CD8-positive, alpha-beta memory T cell (primary cell): ENCODE measurements at regions not wholly inside any gene's neighbourhood (a gene's known extent, or its start where the extent isn't known, plus 50 kb on each side); places are given as distances from the start of the nearest gene placed in this dataset.
"Not testable (repeated sequence)": the region's sequence is repeated elsewhere in the genome, so short reads cannot be mapped to it uniquely, and the experiment has no call there.

Experiments
- CTCF ChIA-PET: fragments of 350-600 bp; sonication (Branson Sonifier 250); formaldehyde crosslinking; loops from one replicate; lab custom pipeline; 2021; ENCODE audit warnings: antibody characterized with exemption; lab: Charles Lee
- POLR2A ChIA-PET: fragments of 350-600 bp; sonication (Branson Sonifier 250); formaldehyde crosslinking; loops from one replicate; lab custom pipeline; 2021; ENCODE audit warnings: antibody characterized with exemption; lab: Charles Lee
- DNase-seq, 5 donors: peaks; one replicate each; pipeline versions ENCODE4 v3.0.0 to v3.0.0-alpha.2; 2020 to 2022; ENCODE audit warnings: mixed read lengths in 1 of 5
- H3K27ac ChIP-seq: one replicate; pipeline ENCODE4 v1.7.0; 2013; ENCODE audit warnings: low read depth, mild to moderate bottlenecking, low read length, moderate library complexity
- H3K27me3 ChIP-seq: 2 replicates; pipeline ENCODE4 v1.7.0; 2013; ENCODE audit warnings: low read length, mild to moderate bottlenecking; ENCODE audit not compliant: insufficient read depth, poor library complexity, severe bottlenecking
- H3K36me3 ChIP-seq: 2 replicates; pipeline ENCODE4 v1.7.0; 2013; ENCODE audit warnings: mild to moderate bottlenecking, low read length, moderate library complexity; ENCODE audit not compliant: insufficient read depth
- H3K4me1 ChIP-seq: 2 replicates; pipeline ENCODE4 v1.7.0; 2013; ENCODE audit warnings: mild to moderate bottlenecking, low read length, moderate library complexity; ENCODE audit not compliant: insufficient read depth
- H3K4me3 ChIP-seq: 2 replicates; pipeline ENCODE4 v1.7.0; 2013; ENCODE audit warnings: mild to moderate bottlenecking, low read length
- H3K9me3 ChIP-seq: 2 replicates; pipeline ENCODE4 v1.7.0; 2013; ENCODE audit warnings: mild to moderate bottlenecking, low read length
- H3K27ac Mint-ChIP-seq, 8 donors: one replicate each; pipeline ENCODE4 v1.8.0; 2020 to 2021; ENCODE audit warnings: mixed read lengths in 8 of 8, mild to moderate bottlenecking in 6 of 8, inconsistent platforms in 3 of 8, moderate library complexity in 3 of 8
- H3K27me3 Mint-ChIP-seq, 2 donors: one replicate each; pipeline ENCODE4 v1.8.0; 2020 to 2021; ENCODE audit warnings: mixed read lengths in 2 of 2, mild to moderate bottlenecking in 1 of 2, moderate library complexity in 1 of 2
- H3K36me3 Mint-ChIP-seq, 3 donors: one replicate each; pipeline ENCODE4 v1.8.0; 2020 to 2021; ENCODE audit warnings: mixed read lengths in 3 of 3, inconsistent platforms in 1 of 3, mild to moderate bottlenecking in 1 of 3
- H3K4me1 Mint-ChIP-seq, 3 donors: one replicate each; pipeline ENCODE4 v1.8.0; 2020 to 2021; ENCODE audit warnings: mixed read lengths in 3 of 3, inconsistent platforms in 1 of 3, mild to moderate bottlenecking in 1 of 3
- H3K4me3 Mint-ChIP-seq, 7 donors: one replicate each; pipeline ENCODE4 v1.8.0; 2020 to 2021; ENCODE audit warnings: mixed read lengths in 7 of 7, mild to moderate bottlenecking in 6 of 7, moderate library complexity in 4 of 7, inconsistent platforms in 2 of 7
- H3K9me3 Mint-ChIP-seq, 5 donors: one replicate each; pipeline ENCODE4 v1.8.0; 2020 to 2022; ENCODE audit warnings: mixed read lengths in 5 of 5, mild to moderate bottlenecking in 3 of 5, moderate library complexity in 2 of 5, inconsistent platforms in 1 of 5

GRCh38 chr7:66521675-66522074 is 107.0 kb upstream of the KCTD7 start:
- no peaks in the 10 kb centered on the region for H3K27me3 ChIP-seq
- POLR2A ChIA-PET = no interaction called here
- no peaks in the 10 kb centered on the region for H3K36me3 ChIP-seq
- no peaks in the 10 kb centered on the region for H3K9me3 ChIP-seq
- Mint-ChIP-seq H3K36me3 (peaks cover 0 to 2% (median 2%) of the 10 kb centered on the region in 3 donors), H3K9me3 (peaks cover 0 to 2% (median 0%) of the 10 kb centered on the region in 5 donors), H3K4me1 (peaks cover 0 to 16% (median 8%) of the 10 kb centered on the region in 3 donors), H3K4me3 (no peak overlapping the region), H3K27ac (peak overlapping the region in 2 of 8 donors; percentile 40 to 52), H3K27me3 (no peaks in the 10 kb centered on the region)
- no peak for DNase-seq
- H3K4me1 ChIP-seq = no peaks in the 10 kb centered on the region
- no peak overlapping the region for H3K4me3 ChIP-seq
- H3K27ac ChIP-seq = no peak overlapping the region
- CTCF ChIA-PET = no interaction called here

GRCh38 chr7:66522518-66522917 is 106.2 kb upstream of the KCTD7 start:
- no peaks in the 10 kb centered on the region for H3K9me3 ChIP-seq
- no peak overlapping the region for H3K27ac ChIP-seq
- Mint-ChIP-seq H3K27ac (peak overlapping the region in 2 of 8 donors; percentile 58 to 60), H3K36me3 (peaks cover 0 to 2% (median 2%) of the 10 kb centered on the region in 3 donors), H3K27me3 (no peaks in the 10 kb centered on the region), H3K4me3 (no peak overlapping the region), H3K9me3 (peaks cover 0 to 2% (median 0%) of the 10 kb centered on the region in 5 donors), H3K4me1 (peaks cover 0 to 16% (median 8%) of the 10 kb centered on the region in 3 donors)
- CTCF ChIA-PET = no interaction called here
- H3K27me3 ChIP-seq = no peaks in the 10 kb centered on the region
- no peak for DNase-seq
- no peak overlapping the region for H3K4me3 ChIP-seq
- H3K36me3 ChIP-seq = no peaks in the 10 kb centered on the region
- POLR2A ChIA-PET = no interaction called here
- no peaks in the 10 kb centered on the region for H3K4me1 ChIP-seq

- Mint-ChIP-seq H3K27me3 (no peaks in the 10 kb centered on the region), H3K27ac (peak overlapping the region in 6 of 8 donors; percentile 10 to 61 (median 22)), H3K36me3 (peaks cover 0 to 2% (median 2%) of the 10 kb centered on the region in 3 donors), H3K9me3 (peaks cover 0 to 2% (median 0%) of the 10 kb centered on the region in 5 donors), H3K4me3 (peak overlapping the region in 1 of 7 donors; percentile 36), H3K4me1 (peaks cover 0 to 16% (median 8%) of the 10 kb centered on the region in 3 donors)
- POLR2A ChIA-PET = no interaction called here
- CTCF ChIA-PET = no interaction called here
- Histone ChIP-seq H3K27me3 (no peaks in the 10 kb centered on the region), H3K9me3 (no peaks in the 10 kb centered on the region), H3K4me3 (no peak overlapping the region), H3K4me1 (no peaks in the 10 kb centered on the region), H3K36me3 (no peaks in the 10 kb centered on the region), H3K27ac (no peak overlapping the region)
- no peak for DNase-seq
Observed at GRCh38 chr7:66523409-66523808, 105.3 kb upstream of the KCTD7 start.

DNA sequence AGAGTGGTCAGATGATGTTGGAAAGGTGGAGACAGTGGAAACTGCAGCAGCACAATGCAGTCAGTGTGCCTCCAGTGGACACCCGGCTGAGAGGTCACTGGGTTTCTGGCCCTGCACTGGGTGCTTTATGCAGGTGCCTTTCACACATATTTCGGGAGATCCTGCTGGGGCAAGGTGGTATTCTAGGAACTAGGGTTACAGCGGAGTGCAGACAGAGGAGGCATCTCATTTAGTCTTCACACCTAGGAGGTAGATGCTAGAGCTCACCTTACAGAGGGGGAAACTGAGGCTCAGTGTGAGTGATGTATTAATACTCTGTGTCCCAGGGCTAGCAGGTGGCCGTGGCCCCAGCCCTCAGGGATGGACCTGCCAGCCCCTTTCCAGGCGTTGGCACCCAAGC is 103.9 kb upstream of the KCTD7 start:
- Histone ChIP-seq H3K9me3 (no peaks in the 10 kb centered on the region), H3K27ac (no peak overlapping the region), H3K4me3 (no peak overlapping the region), H3K4me1 (no peaks in the 10 kb centered on the region), H3K27me3 (no peaks in the 10 kb centered on the region), H3K36me3 (no peaks in the 10 kb centered on the region)
- Mint-ChIP-seq H3K27ac (peak overlapping the region in 2 of 8 donors; percentile 8 to 61), H3K9me3 (peaks cover 0 to 2% (median 0%) of the 10 kb centered on the region in 5 donors), H3K36me3 (peaks cover 0 to 7% (median 4%) of the 10 kb centered on the region in 3 donors), H3K4me3 (no peak overlapping the region), H3K27me3 (no peaks in the 10 kb centered on the region), H3K4me1 (peaks cover 0 to 16% (median 8%) of the 10 kb centered on the region in 3 donors)
- DNase-seq = no peak
- POLR2A ChIA-PET = no interaction called here
- CTCF ChIA-PET = no interaction called here

- H3K4me3 ChIP-seq, H3K9me3 ChIP-seq, H3K27me3 Mint-ChIP-seq, CTCF ChIA-PET, H3K27ac ChIP-seq, H3K4me3 Mint-ChIP-seq, DNase-seq, H3K27ac Mint-ChIP-seq, H3K4me1 ChIP-seq, POLR2A ChIA-PET, H3K36me3 ChIP-seq, H3K27me3 ChIP-seq, H3K9me3 Mint-ChIP-seq: not testable (repeated sequence)
- H3K36me3 Mint-ChIP-seq = peaks cover 0 to 11% (median 4%) of the 10 kb centered on the region in 3 donors
- H3K4me1 Mint-ChIP-seq = peaks cover 0 to 15% (median 7%) of the 10 kb centered on the region in 3 donors
Observed at GRCh38 chr7:66526782-66527181, 101.9 kb upstream of the KCTD7 start.

DNA sequence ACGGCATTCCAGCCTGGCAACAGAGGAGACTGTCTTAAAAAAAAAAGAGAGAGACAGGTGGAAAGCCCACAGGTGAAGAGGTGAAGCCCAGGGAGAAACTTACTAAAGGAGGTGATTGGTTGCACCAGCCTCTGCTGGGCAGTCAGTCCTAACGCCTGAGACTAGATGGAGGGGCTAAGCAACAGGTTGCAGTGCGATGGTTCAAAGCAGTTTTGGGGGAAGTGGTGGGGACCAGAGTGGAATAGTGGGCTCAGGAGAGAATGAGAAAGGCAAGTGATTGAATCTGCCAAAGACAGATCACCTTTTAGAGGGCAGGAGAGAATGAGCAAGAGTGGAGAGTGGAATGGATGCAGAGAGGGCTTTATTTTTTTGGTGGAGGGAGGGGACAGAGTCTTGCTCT is 100.0 kb upstream of the KCTD7 start:
- CTCF ChIA-PET = no interaction called here
- no peak for DNase-seq
- H3K9me3 Mint-ChIP-seq = no peaks in the 10 kb centered on the region
- H3K36me3 Mint-ChIP-seq = peaks cover 0 to 11% (median 6%) of the 10 kb centered on the region in 3 donors
- H3K27ac ChIP-seq = no peak overlapping the region
- no peaks in the 10 kb centered on the region for H3K4me1 ChIP-seq
- no peaks in the 10 kb centered on the region for H3K36me3 ChIP-seq
- no peaks in the 10 kb centered on the region for H3K27me3 Mint-ChIP-seq
- no peaks in the 10 kb centered on the region for H3K27me3 ChIP-seq
- no peak overlapping the region for H3K4me3 ChIP-seq
- no peak overlapping the region for H3K4me3 Mint-ChIP-seq
- H3K4me1 Mint-ChIP-seq = no peaks in the 10 kb centered on the region
- POLR2A ChIA-PET = no interaction called here
- H3K9me3 ChIP-seq = no peaks in the 10 kb centered on the region
- peak overlapping the region in 4 of 8 donors; percentile 1 to 76 (median 47) for H3K27ac Mint-ChIP-seq

GRCh38 chr7:66529883-66530610 is 98.6 kb upstream of the KCTD7 start:
- CTCF ChIA-PET = interaction anchor here (0.9 kb wide), 1 partner anchor 36 kb away, joined by 3 read pairs; no protein-coding TSS in a partner anchor
- Histone ChIP-seq H3K9me3 (no peaks in the 10 kb centered on the region), H3K27me3 (no peaks in the 10 kb centered on the region), H3K4me3 (no peak overlapping the region), H3K4me1 (no peaks in the 10 kb centered on the region), H3K36me3 (no peaks in the 10 kb centered on the region), H3K27ac (no peak overlapping the region)
- H3K4me3 Mint-ChIP-seq = no peak overlapping the region
- peak overlapping the region in 2 of 8 donors; percentile 63 to 82 for H3K27ac Mint-ChIP-seq
- peak in 1 of 5 donors; percentile 36 for DNase-seq
- no peaks in the 10 kb centered on the region for H3K27me3 Mint-ChIP-seq
- no peaks in the 10 kb centered on the region for H3K9me3 Mint-ChIP-seq
- H3K4me1 Mint-ChIP-seq = no peaks in the 10 kb centered on the region
- H3K36me3 Mint-ChIP-seq = peaks cover 0 to 11% (median 6%) of the 10 kb centered on the region in 3 donors
- POLR2A ChIA-PET = no interaction called here

- Mint-ChIP-seq H3K4me1 (no peaks in the 10 kb centered on the region), H3K27me3 (no peaks in the 10 kb centered on the region), H3K36me3 (peaks cover 0 to 3% (median 1%) of the 10 kb centered on the region in 3 donors), H3K9me3 (no peaks in the 10 kb centered on the region), H3K4me3 (no peak overlapping the region), H3K27ac (peak overlapping the region in 1 of 8 donors; percentile 47)
- ChIA-PET POLR2A (no interaction called here), CTCF (no interaction called here)
- no peaks in the 10 kb centered on the region for H3K36me3 ChIP-seq
- H3K4me3 ChIP-seq = no peak overlapping the region
- DNase-seq = no peak
- H3K27me3 ChIP-seq = no peaks in the 10 kb centered on the region
- no peaks in the 10 kb centered on the region for H3K9me3 ChIP-seq
- H3K27ac ChIP-seq = no peak overlapping the region
- no peaks in the 10 kb centered on the region for H3K4me1 ChIP-seq
Observed at GRCh38 chr7:66535414-66536329, 93.0 kb upstream of the KCTD7 start.
